Peyer's patch (tissue), 4 donors: ENCODE measurements at regions not wholly inside any gene's neighbourhood (a gene's known extent, or its start where the extent isn't known, plus 50 kb on each side); places are given as distances from the start of the nearest gene placed in this dataset.

Experiments
- CTCF ChIP-seq, 6 experiments: fragments of 450-650 bp in 4 of 6; fragments of 200-600 bp in 2 of 6; sonication (generic) in 1 of 6; IDR thresholded peaks; one replicate each; pipeline ENCODE4 v1.5.1; 2017 to 2019; ENCODE audit warnings: antibody characterized with exemption in 6 of 6, mild to moderate bottlenecking in 3 of 6, moderate library complexity in 1 of 6
- POLR2A ChIP-seq, 2 donors: fragments of 450-650 bp; IDR thresholded peaks; one replicate each; pipeline ENCODE4 v1.5.1; 2017; ENCODE audit warnings: antibody characterized with exemption in 2 of 2, mild to moderate bottlenecking in 2 of 2, moderate library complexity in 2 of 2

- no peak for TF ChIP-seq CTCF (IDR thresholded peaks at IDR 0.05)
- TF ChIP-seq POLR2A (IDR thresholded peaks at IDR 0.05) = no peak
Observed at GRCh38 chr10:123558651-123559050, 107.5 kb upstream of the GPR26 start.
